ENCODE measurements at regions not wholly inside any gene's neighbourhood (a gene's known extent, or its start where the extent isn't known, plus 50 kb on each side); places are given as distances from the start of the nearest gene placed in this dataset.

GRCh38 chrX:42695800-42696358 is 82.1 kb downstream of the PPP1R2C start:
- TF ChIP-seq CTCF (IDR thresholded peaks at IDR 0.05; ENCODE audit: borderline replicate concordance, extremely low read depth, low read length, poor library complexity, severe bottlenecking) (no peak), EZH2 (IDR thresholded peaks at IDR 0.05; ENCODE audit: borderline replicate concordance, low read depth, low read length, severe bottlenecking) (no peak)
